K562 (cell line): ENCODE measurements at regions not wholly inside any gene's neighbourhood (a gene's known extent, or its start where the extent isn't known, plus 50 kb on each side); places are given as distances from the start of the nearest gene placed in this dataset.

Experiments
- ATAC-seq: fragments of 200-7000 bp; cut with Tn5 transposase; 3 replicates; pipeline ENCODE4 v1.9.1; 2020; ENCODE audit warnings: moderate library complexity
- BruUV-seq: library from RNA; stranded (reverse); fragments of 400-500 nt; replicated peaks from 2 replicates; lab custom pipeline; 2021; lab: Mats Ljungman, UMichigan
- CTCF ChIA-PET: fragments of 300-600 bp; formaldehyde crosslinking; extraction: SDS; loops from one replicate; lab custom pipeline; 2021; ENCODE audit warnings: low intra/inter-chr PET ratio; lab: Yijun Ruan, JAX
- POLR2A ChIA-PET: fragments of 300-600, 350-650 bp; sonication (Branson Sonifier 250); formaldehyde crosslinking; extraction: SDS; loops from one replicate; lab custom pipeline; 2021; ENCODE audit warnings: antibody characterized with exemption, inconsistent platforms; lab: Yijun Ruan, JAX
- DNase-seq, 4 experiments: peaks; one replicate each; pipeline versions ENCODE4 v3.0.0 to v3.0.0-alpha.2; 2011 to 2018; ENCODE audit warnings: low spot score in 3 of 4, mixed read lengths in 3 of 4; ENCODE audit errors: extremely low read depth in 1 of 4
- FAIRE-seq: peaks from 2 replicates; lab custom pipeline; 2011; peaks lifted over from hg19 to GRCh38; lab: Jason Lieb, UNC
- H2AFZ ChIP-seq: 2 replicates; pipeline ENCODE4 v1.6.0; 2011; ENCODE audit warnings: low read depth, low read length, control low read depth, inconsistent platforms
- H3K27ac ChIP-seq: fragments of 200-600 bp; 3 replicates; pipeline ENCODE4 v1.8.0; 2011; ENCODE audit warnings: low read depth, mild to moderate bottlenecking, control low read depth, inconsistent platforms, low read length, moderate library complexity, mixed read lengths; ENCODE audit errors: extremely low read depth
- H3K27me3 ChIP-seq, 2 experiments: fragments of 300-600 bp in 1 of 2; 2 replicates in 1 of 2; 3 replicates in 1 of 2; pipeline versions ENCODE4 v1.6.0 to v1.8.0; 2011; ENCODE audit warnings: inconsistent platforms in 2 of 2, low read length in 2 of 2, mild to moderate bottlenecking in 1 of 2, mixed read lengths in 1 of 2, moderate library complexity in 1 of 2; ENCODE audit not compliant: control insufficient read depth in 2 of 2, insufficient read depth in 2 of 2
- H3K36me3 ChIP-seq: fragments of 300-600 bp; 3 replicates; pipeline ENCODE4 v1.8.0; 2011; ENCODE audit warnings: mild to moderate bottlenecking, low read length, inconsistent platforms; ENCODE audit not compliant: control insufficient read depth, insufficient read depth
- H3K4me1 ChIP-seq, 2 experiments: fragments of 200-600 bp in 1 of 2; replicated peaks in 1 of 2; 2 replicates in 1 of 2; 3 replicates in 1 of 2; pipeline versions ENCODE4 v1.5.1 to v1.8.0; 2011; ENCODE audit warnings: inconsistent platforms in 2 of 2, low read length in 2 of 2, mild to moderate bottlenecking in 1 of 2, mixed read lengths in 1 of 2, moderate library complexity in 1 of 2; ENCODE audit not compliant: control insufficient read depth in 2 of 2, insufficient read depth in 2 of 2
- H3K4me2 ChIP-seq: 2 replicates; pipeline ENCODE4 v1.6.1; 2011; ENCODE audit warnings: low read length, control low read depth, inconsistent platforms, mixed read lengths; ENCODE audit not compliant: insufficient read depth
- H3K4me3 ChIP-seq: fragments of 200-600 bp; sonication (generic), shearing (Covaris generic); 2 replicates; pipeline ENCODE4 v1.5.1; 2016; ENCODE audit warnings: control low read depth, inconsistent platforms
- H3K79me2 ChIP-seq: fragments of 200-600 bp; 3 replicates; pipeline ENCODE4 v1.8.0; 2011; ENCODE audit warnings: low read length, inconsistent platforms; ENCODE audit not compliant: control insufficient read depth, insufficient read depth
- H3K9ac ChIP-seq, 2 experiments: 2 replicates each; pipeline versions ENCODE4 v1.6.0 to v1.6.1; 2011; ENCODE audit warnings: low read depth in 2 of 2, low read length in 2 of 2, control low read depth in 1 of 2, inconsistent platforms in 1 of 2, mild to moderate bottlenecking in 1 of 2, mixed read lengths in 1 of 2; ENCODE audit not compliant: insufficient read depth in 1 of 2
- H3K9me1 ChIP-seq: one replicate; pipeline ENCODE4 v1.6.0; 2011; ENCODE audit warnings: inconsistent platforms, mild to moderate bottlenecking, low read length, moderate library complexity; ENCODE audit not compliant: control insufficient read depth, insufficient read depth
- H3K9me3 ChIP-seq: replicated peaks from 2 replicates; pipeline ENCODE4 v1.5.1; 2011; ENCODE audit warnings: low read depth, low read length, inconsistent platforms; ENCODE audit not compliant: control insufficient read depth, insufficient read depth
- H4K20me1 ChIP-seq: replicated peaks from 2 replicates; pipeline ENCODE4 v1.6.1; 2011; ENCODE audit warnings: low read length, inconsistent platforms, mixed read lengths; ENCODE audit not compliant: control insufficient read depth, insufficient read depth
- BRD9 ChIP-seq: fragments of 450-650 bp; IDR thresholded peaks from 2 replicates; pipeline ENCODE4 v1.6.1; 2018; ENCODE audit warnings: low read depth; ENCODE audit not compliant: partially characterized antibody
- CHCHD3 ChIP-seq: fragments of 250-450 bp; sonication (Bioruptor Pico); IDR thresholded peaks from 2 replicates; pipeline ENCODE4 v2.1.2; 2022; ENCODE audit warnings: mild to moderate bottlenecking
- E4F1 ChIP-seq: fragments of 250-450 bp; sonication (Bioruptor Pico); IDR thresholded peaks from 2 replicates; pipeline ENCODE4 v1.5.0; 2021; ENCODE audit warnings: mild to moderate bottlenecking, borderline replicate concordance
- MCM7 ChIP-seq, 2 experiments: fragments of 450-650 bp; IDR thresholded peaks; 2 replicates each; pipeline ENCODE4 v1.6.1; 2016 to 2018
- NR1H2 ChIP-seq: sonication (generic); formaldehyde crosslinking; IDR thresholded peaks from 2 replicates; pipeline ENCODE4 v1.4.0; 2020; ENCODE audit warnings: mild to moderate bottlenecking, missing genetic modification reagents
- POLR2A ChIP-seq: fragments of 450-650 bp; conservative IDR thresholded peaks from 2 replicates; pipeline ENCODE4 v1.6.1; 2016
- PYGO2 ChIP-seq: fragments of 450-650 bp; IDR thresholded peaks from 2 replicates; pipeline ENCODE4 v1.6.1; 2016; ENCODE audit warnings: mild to moderate bottlenecking, missing genetic modification characterization, moderate library complexity, missing compliant biosample characterization
- RFX7 ChIP-seq: fragments of 250-450 bp; sonication (Bioruptor Pico); IDR thresholded peaks from 2 replicates; pipeline ENCODE4 v1.5.1; 2021; ENCODE audit warnings: mild to moderate bottlenecking
- TCF7 ChIP-seq: sonication (generic); IDR thresholded peaks from 2 replicates; pipeline ENCODE4 v1.6.1; 2016; ENCODE audit warnings: antibody characterized with exemption, borderline replicate concordance
- USF2 ChIP-seq: sonication (generic); formaldehyde crosslinking; IDR thresholded peaks from 2 replicates; pipeline ENCODE4 v1.5.0; 2020; ENCODE audit warnings: missing genetic modification reagents
- ZBED1 ChIP-seq: IDR thresholded peaks from 2 replicates; pipeline ENCODE4 v1.6.1; 2014
- ZSCAN29 ChIP-seq: fragments of 450-650 bp; IDR thresholded peaks from 2 replicates; pipeline ENCODE4 v1.6.1; 2017
- WGBS: fragments of 100-300 bp; shearing (Covaris generic); methylation state at CpG from one replicate; pipeline ENCODE4 v1.1.6; 2016; ENCODE audit warnings: low coverage, mixed read lengths; ENCODE audit not compliant: insufficient coverage; ENCODE audit errors: missing lambda C conversion rate; 5-methylcytosine and 5-hydroxymethylcytosine counted together
- in situ Hi-C: fragments of 300-500 bp; cut with MboI; formaldehyde crosslinking; loops from 4 replicates; pipeline ENCODE4 v1.15.0; 2018; ENCODE audit warnings: inconsistent platforms, mixed read lengths
- intact Hi-C: fragments of 100-400 bp; cut with micrococcal nuclease; formaldehyde crosslinking; loops from 2 replicates; pipeline ENCODE4 v1.14.2; 2022

- DNase-seq (no peak), ATAC-seq (no peak), FAIRE-seq (no peak)
- H3K9me1 ChIP-seq: no peaks in the 10 kb centered on the region
- H3K4me2 ChIP-seq: no peak overlapping the region
- no peak overlapping the region for H2AFZ ChIP-seq
- H3K27me3 ChIP-seq: no peaks in the 10 kb centered on the region; a peak in 1 of 5 replicates
- no TSS peak for BruUV-seq
- H3K27ac ChIP-seq: no peak overlapping the region
- CTCF ChIA-PET: no interaction called here
- WGBS: 0% methylated on average over 1 of the region's 1 CpG
- no peaks in the 10 kb centered on the region for H3K4me1 ChIP-seq
- in situ Hi-C loops (no loop called here), intact Hi-C loops (no loop called here)
- TF ChIP-seq TCF7 (no peak), ZBED1 (no peak), MCM7 (IDR thresholded peaks at IDR 0.05) (no peak), NR1H2 (CRISPR knock-in tag) (no peak), POLR2A (no peak), CHCHD3 (CRISPR knock-in tag) (no peak), RFX7 (CRISPR knock-in tag) (no peak), ZSCAN29 (no peak), PYGO2 (tag) (no peak), BRD9 (no peak), E4F1 (CRISPR knock-in tag) (no peak), USF2 (CRISPR knock-in tag) (no peak)
- H3K36me3 ChIP-seq: no peaks in the 10 kb centered on the region
- no peaks in the 10 kb centered on the region for H4K20me1 ChIP-seq
- POLR2A ChIA-PET: no interaction called here
- H3K9ac ChIP-seq: no peak overlapping the region
- no peak overlapping the region for H3K4me3 ChIP-seq
- no peaks in the 10 kb centered on the region for H3K9me3 ChIP-seq
- no peaks in the 10 kb centered on the region for H3K79me2 ChIP-seq
Measured at GRCh38 chr12:90015228-90015627, 306.6 kb upstream of the ATP2B1 start.
